GM19023 (cell line): ENCODE measurements at regions not wholly inside any gene's neighbourhood (a gene's known extent, or its start where the extent isn't known, plus 50 kb on each side); places are given as distances from the start of the nearest gene placed in this dataset.

Experiments used
- ATAC-seq: cut with Tn5 transposase; IDR thresholded peaks from one replicate; pipeline ENCODE4 v1.9.1; 2021; ENCODE audit warnings: mild to moderate bottlenecking, moderate library complexity; ENCODE audit not compliant: unreplicated experiment

DNA sequence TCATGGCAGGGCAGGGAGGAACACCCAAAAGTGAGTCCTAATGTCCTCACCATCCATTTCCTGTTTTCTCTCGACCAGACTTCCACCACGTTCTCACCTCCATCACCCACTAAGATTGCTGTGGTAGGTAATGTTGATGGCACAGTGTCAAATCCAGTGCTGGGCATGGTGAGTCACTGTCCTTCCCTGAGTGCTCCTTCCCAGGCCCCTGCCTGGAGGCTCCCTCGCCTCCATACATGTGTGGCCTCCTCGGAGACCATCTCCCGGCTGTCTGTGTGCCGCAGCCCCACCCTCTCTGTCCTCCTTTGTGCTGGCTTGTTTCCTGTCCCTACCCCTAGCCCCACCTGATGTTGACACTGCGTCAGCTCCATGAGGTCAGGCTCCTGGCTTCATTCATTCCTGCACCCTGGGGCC lies 177.5 kb downstream of the SYK start:
- no peak for ATAC-seq

- no peak for ATAC-seq
These were observed 178.0 kb downstream of the SYK start for GRCh38 chr9:90979639-90980038.

DNA sequence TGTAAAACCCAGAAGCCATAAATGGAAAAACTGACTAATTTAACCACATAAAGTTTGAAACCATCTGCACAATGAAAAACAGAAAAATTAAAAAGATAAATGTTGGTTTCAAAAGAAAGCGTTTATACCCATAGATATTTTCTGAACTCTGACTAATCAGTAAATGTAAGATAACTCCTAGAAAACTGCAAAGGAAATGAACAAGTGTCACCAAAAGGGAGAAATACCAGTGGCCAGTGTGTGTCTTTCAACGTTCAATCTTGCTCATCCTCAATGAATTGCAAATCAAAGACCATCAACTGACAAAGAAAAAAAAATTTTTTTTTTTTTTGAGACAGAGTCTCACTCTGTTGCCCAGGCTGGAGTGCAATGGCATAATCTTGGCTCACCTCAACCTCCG lies 180.1 kb downstream of the SYK start:
- no peak for ATAC-seq

- ATAC-seq = no peak
These were observed 181.8 kb downstream of the SYK start for GRCh38 chr9:90983394-90983793.

GRCh38 chr9:90985631-90986030 lies 184.0 kb downstream of the SYK start:
- ATAC-seq = no peak

GRCh38 chr9:90986161-90986560 lies 184.5 kb downstream of the SYK start:
- no peak for ATAC-seq

DNA sequence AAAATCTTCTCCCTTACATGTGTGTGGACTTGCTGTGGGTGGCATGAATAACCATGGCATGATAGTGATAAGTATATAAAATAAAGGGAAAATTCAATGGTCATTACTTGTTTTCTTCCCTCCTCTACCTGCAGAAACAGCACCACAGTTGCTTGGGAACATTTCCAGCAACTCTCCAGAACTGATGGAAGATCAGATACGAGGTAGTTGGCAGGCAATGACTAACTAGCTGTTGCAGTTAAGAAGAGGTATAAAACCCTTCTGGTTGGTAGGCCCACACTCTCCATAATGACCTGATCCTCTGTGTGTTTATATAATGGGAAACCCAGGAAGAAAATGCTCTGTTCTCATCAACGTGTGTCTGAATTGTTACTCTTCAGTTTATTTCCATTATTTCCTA lies 185.9 kb downstream of the SYK start:
- ATAC-seq = no peak

DNA sequence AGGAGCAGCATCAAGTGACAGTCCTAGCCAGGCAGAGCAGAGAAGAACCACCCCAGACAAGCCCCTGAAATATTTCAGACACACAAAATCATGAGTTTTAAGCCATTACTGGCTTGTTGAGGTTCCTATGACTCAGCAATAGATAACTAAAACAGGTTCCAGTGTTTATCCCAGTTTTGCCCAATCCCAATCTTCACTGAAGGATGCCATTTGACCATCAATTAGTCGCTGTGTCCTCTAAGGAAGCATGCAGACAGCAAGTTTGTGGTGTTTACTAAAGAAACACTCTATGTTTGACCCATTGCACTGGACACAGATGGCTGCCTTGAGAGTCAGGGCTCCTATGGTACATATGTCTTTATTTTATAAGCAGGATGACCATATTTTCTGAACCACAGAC lies 186.7 kb downstream of the SYK start:
- ATAC-seq = no peak

DNA sequence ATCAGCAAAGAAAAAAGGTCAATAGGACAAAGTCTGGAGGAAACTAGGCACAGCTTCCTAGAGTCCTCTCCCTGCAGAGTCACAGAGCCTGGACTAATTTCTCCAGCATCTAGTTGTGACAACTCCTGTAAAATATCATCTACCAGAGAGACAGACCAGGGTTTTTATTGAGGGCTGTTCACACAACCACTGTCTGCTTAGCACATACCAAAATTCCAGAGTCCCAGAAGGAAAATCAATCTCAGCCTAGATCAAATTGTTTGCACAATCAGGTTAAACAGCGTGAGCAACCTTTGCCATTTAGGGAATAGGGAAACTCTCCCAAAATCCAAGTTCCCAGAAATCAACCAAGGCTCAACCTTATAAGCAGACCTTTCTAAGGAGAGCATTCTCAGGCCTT lies 190.3 kb downstream of the SYK start:
- ATAC-seq = no peak

DNA sequence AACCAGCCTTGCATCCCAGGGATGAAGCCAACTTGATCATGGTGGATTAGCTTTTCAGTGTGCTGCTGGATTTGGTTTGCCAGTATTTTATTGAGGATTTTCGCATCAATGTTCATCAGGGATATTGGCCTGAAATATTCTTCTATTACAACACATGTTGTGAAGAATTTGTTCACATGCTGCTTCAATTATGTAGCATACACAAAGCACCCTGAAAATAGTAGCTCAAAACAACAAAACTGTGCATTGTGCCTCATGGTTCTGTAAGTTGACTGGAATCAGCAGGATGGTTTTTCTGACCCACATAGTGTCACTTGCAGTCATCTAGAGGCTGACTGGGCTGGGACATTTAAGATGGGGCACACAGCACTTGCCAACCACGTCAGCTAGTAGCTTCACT lies 193.9 kb downstream of the SYK start:
- no peak for ATAC-seq

- no peak for ATAC-seq
These were observed 194.8 kb downstream of the SYK start for GRCh38 chr9:90996154-90997065.

DNA sequence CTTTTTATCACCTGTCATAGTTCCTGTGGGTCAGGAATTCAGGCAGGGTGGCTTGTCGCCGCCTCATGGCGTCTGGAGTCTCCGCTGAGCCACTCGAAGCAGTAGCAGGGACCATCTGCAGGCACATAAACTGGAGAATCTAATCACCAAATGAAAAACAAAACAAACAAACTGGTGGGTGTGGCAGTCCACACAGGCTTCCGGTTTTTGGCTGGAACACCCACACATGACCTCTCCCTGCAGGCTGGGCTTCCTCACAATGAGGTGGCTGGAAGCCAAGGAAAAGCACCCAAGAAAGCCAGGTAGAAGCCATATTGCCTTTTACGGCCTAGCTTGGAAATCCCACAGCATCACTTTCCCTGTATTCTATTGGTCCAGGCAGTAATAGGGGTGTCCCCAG lies 197.0 kb downstream of the SYK start:
- no peak for ATAC-seq

DNA sequence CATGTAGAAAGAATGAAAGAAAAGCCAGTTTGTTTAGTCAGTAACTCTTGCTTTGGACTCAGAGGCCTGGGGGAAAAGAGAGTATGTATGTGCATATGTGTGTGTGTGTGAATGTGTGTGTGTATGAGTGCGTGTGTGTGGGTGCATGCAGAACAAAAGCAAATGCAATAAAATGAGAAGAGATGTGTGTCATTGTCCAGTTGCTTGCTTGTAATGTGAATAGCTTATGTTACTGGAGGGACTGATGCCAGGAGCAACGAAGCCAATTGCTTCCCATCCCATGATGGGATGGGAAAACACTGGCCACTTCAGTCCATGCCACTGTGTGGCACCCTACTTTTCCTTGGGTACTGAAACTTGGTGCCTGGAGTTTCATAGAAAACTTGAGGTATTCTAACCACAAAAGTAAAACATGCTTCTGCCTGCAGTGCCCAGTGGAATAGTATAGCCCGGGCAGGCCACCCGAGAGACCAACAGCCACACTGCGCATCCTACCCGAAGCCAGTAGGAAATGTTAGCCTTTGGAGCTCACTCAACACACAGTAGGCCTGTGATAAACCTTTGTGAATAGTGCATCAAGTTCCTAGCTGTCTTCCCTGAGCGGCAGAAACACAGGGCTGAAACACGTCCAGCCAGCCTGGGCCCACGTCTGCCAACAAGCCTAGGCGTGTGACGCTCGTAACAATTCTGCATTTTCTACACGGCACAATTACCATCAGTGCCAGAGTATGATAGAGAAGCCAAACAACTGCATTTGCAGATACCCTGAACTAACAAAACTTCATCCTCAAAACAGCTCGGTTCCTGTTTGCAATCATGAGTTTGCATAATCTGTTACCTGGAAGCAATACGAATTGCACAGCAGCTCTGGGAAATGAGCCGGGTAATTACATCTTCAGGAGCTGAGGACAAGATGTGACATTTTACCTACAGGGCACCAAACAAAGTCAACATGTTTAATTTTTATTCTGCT lies 198.1 kb downstream of the SYK start:
- ATAC-seq = no peak

- ATAC-seq = no peak
These were observed 199.6 kb downstream of the SYK start for GRCh38 chr9:91001146-91001611.

- ATAC-seq = no peak
These were observed 202.9 kb downstream of the SYK start for GRCh38 chr9:91004484-91004883.

DNA sequence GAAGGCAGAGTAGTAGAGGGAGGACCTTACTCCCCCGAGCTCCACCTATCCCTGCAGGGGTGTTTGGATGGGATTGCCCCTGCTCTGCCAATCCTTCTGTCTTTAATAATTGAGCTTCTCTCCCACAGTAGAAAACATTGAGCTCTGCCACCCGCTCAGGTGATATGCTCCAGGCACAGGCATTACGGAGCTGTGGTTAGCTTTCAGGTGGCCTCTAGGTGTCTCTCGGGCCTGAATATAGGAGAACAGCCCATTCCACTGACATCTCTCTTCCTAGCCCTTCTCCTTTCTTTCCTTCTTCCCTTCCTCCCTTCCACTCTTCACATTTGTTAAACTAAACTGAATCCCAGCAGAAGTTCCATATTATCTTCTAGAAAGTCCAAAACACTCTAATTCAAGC lies 203.4 kb downstream of the SYK start:
- ATAC-seq = no peak

- no peak for ATAC-seq
These were observed 204.4 kb downstream of the SYK start for GRCh38 chr9:91006046-91006445.

DNA sequence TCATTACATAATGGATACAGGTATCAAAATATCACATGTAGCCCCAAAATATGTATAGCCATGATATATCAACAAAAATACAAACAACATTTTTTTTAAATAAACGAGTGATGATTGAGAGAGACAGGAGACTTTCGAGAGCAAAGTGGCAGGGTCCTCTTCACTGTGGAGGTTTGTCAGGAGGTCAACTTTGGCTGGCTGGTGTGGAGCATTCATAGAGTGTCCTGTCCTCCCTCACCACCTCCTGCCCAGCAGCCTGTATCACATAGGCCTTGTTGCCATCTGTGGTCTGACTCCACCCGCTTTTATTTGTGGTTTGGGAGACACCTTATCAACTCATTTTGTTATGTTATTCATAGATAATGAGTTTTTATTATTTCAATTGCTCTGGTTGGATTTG lies 206.9 kb downstream of the SYK start:
- ATAC-seq = no peak

DNA sequence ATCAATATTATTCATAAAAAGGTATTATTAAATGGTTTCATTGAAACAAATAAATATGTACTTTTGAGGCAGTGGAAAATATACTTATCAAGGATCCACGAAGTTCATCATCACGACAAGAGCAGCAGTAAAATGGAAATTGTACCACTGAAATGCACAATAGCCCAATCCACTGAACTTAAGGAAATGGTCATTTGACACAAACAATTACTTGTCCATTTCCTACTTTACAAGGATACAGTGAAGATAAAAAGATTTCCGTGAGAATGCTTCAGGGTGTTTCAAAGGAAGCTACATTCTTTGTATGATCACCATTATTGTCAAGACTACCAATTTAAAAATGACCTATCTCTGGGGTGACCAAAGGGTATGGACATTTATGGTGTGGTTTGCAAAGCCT lies 210.3 kb downstream of the SYK start:
- no peak for ATAC-seq

- ATAC-seq = no peak
These were observed 211.6 kb downstream of the SYK start for GRCh38 chr9:91012933-91013841.

- no peak for ATAC-seq
These were observed 215.6 kb downstream of the SYK start for GRCh38 chr9:91017245-91017644.
